Upper lobe of right lung (tissue), 1 donor: ENCODE measurements at regions not wholly inside any gene's neighbourhood (a gene's known extent, or its start where the extent isn't known, plus 50 kb on each side); places are given as distances from the start of the nearest gene placed in this dataset.

ENCODE experiments used
- ATAC-seq: fragments of 200-7000 bp; cut with Tn5 transposase; one replicate; pipeline ENCODE4 v1.9.1; 2020; ENCODE audit warnings: mild to moderate bottlenecking, moderate library complexity
- DNase-seq: peaks from one replicate; pipeline ENCODE4 v3.0.0-alpha.2; 2020
- H3K27ac ChIP-seq: fragments of 200-600 bp; one replicate; pipeline ENCODE4 v1.8.0; 2022
- H3K27me3 ChIP-seq: fragments of 200-600 bp; one replicate; pipeline ENCODE4 v1.8.0; 2022; ENCODE audit warnings: mild to moderate bottlenecking
- H3K36me3 ChIP-seq: fragments of 200-600 bp; one replicate; pipeline ENCODE4 v1.8.0; 2022
- H3K4me1 ChIP-seq: fragments of 200-600 bp; one replicate; pipeline ENCODE4 v1.8.0; 2022
- H3K4me3 ChIP-seq: fragments of 200-600 bp; one replicate; pipeline ENCODE4 v1.8.0; 2022; ENCODE audit warnings: mild to moderate bottlenecking
- H3K9me3 ChIP-seq: fragments of 200-600 bp; one replicate; pipeline ENCODE4 v1.8.0; 2022
- intact Hi-C: fragments of 100-400 bp; cut with DNase I; formaldehyde crosslinking; loops from one replicate; pipeline ENCODE4 v1.11.0; 2022
- TF ChIP-seq, protein P1 (sequence below): fragments of 200-600 bp; IDR thresholded peaks from one replicate; pipeline ENCODE4 v1.8.0; 2022; ENCODE audit warnings: antibody characterized with exemption
- donor health status: DM: no; HTN: yes; CAD: no; lungs with severe emphysema.

DNA sequence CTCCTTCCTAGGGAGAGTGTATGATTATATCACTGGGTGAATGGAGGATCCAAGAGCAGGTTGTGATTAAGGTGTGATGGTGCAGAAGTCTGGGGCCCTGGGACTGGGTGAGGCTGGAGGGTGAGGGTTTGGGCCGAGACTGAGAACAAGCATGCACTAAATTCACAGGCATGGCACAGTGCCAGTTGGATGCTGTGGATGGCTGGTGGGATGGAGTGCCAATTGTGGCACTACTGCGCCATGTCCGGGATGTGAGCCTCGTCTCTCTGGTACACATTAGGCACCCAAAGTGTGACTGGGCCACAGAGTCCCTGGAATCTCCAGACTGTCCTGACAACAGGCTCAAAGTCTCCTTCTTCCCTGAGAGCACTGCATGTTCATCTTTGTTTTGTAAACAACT is 208.1 kb downstream of the EMX2 start:
- H3K4me3 ChIP-seq: no peak overlapping the region
- H3K27ac ChIP-seq: no peak overlapping the region
- DNase-seq: no peak
- no peaks in the 10 kb centered on the region for H3K27me3 ChIP-seq
- ATAC-seq: no peak
- H3K9me3 ChIP-seq: no peaks in the 10 kb centered on the region
- H3K36me3 ChIP-seq: no peaks in the 10 kb centered on the region
- TF ChIP-seq, protein P1, sequence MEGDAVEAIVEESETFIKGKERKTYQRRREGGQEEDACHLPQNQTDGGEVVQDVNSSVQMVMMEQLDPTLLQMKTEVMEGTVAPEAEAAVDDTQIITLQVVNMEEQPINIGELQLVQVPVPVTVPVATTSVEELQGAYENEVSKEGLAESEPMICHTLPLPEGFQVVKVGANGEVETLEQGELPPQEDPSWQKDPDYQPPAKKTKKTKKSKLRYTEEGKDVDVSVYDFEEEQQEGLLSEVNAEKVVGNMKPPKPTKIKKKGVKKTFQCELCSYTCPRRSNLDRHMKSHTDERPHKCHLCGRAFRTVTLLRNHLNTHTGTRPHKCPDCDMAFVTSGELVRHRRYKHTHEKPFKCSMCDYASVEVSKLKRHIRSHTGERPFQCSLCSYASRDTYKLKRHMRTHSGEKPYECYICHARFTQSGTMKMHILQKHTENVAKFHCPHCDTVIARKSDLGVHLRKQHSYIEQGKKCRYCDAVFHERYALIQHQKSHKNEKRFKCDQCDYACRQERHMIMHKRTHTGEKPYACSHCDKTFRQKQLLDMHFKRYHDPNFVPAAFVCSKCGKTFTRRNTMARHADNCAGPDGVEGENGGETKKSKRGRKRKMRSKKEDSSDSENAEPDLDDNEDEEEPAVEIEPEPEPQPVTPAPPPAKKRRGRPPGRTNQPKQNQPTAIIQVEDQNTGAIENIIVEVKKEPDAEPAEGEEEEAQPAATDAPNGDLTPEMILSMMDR: no peak
- intact Hi-C loops: no loop called here
- H3K4me1 ChIP-seq: no peaks in the 10 kb centered on the region

DNA sequence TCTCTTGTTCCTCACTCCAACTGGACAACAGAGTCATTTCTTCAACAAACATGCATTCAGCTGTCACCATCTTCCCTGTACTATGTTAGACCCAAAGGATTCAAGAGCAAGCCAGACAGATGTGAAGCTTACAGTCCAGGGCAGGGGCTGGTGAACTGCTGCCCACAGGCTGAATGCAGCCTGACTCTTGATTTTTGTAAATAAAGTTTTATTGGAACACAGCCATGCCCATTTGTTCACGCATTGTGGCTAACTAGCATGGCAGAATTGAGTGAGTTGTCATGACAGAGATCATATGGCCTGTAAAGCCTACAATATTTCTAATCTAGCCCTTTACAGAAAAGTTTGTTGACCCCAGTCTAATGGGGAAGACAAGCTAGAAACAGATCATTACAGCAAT is 208.7 kb downstream of the EMX2 start:
- Histone ChIP-seq H3K4me3 (no peak overlapping the region), H3K36me3 (no peaks in the 10 kb centered on the region), H3K27me3 (no peaks in the 10 kb centered on the region), H3K27ac (no peak overlapping the region), H3K4me1 (no peaks in the 10 kb centered on the region), H3K9me3 (no peaks in the 10 kb centered on the region)
- intact Hi-C loops: no loop called here
- DNase-seq (no peak), ATAC-seq (no peak)
- TF ChIP-seq, protein P1: no peak

DNA sequence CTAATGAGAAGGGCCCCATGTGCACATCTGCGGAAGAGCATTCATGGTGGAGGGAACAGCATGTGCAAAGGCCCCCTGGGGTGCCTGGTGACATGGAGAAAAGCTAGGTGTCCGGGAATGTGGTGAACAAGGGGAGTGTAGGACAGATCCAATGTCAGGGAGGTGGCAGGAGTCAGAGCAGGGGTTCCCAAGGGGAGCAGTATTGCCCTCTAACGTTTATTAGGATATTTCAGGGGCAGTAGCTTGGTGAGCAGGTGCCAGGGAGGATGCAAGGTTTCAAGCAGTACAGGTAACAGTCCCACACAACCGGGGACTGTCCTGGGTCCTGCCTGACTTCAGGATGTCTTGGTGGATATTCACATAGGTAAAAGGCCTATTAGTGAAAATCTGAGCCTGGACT is 209.6 kb downstream of the EMX2 start:
- no peaks in the 10 kb centered on the region for H3K9me3 ChIP-seq
- no peaks in the 10 kb centered on the region for H3K36me3 ChIP-seq
- no peaks in the 10 kb centered on the region for H3K27me3 ChIP-seq
- H3K4me3 ChIP-seq: no peak overlapping the region
- intact Hi-C loops: no loop called here
- TF ChIP-seq, protein P1: no peak
- no peaks in the 10 kb centered on the region for H3K4me1 ChIP-seq
- H3K27ac ChIP-seq: no peak overlapping the region
- DNase-seq: no peak
- no peak for ATAC-seq

DNA sequence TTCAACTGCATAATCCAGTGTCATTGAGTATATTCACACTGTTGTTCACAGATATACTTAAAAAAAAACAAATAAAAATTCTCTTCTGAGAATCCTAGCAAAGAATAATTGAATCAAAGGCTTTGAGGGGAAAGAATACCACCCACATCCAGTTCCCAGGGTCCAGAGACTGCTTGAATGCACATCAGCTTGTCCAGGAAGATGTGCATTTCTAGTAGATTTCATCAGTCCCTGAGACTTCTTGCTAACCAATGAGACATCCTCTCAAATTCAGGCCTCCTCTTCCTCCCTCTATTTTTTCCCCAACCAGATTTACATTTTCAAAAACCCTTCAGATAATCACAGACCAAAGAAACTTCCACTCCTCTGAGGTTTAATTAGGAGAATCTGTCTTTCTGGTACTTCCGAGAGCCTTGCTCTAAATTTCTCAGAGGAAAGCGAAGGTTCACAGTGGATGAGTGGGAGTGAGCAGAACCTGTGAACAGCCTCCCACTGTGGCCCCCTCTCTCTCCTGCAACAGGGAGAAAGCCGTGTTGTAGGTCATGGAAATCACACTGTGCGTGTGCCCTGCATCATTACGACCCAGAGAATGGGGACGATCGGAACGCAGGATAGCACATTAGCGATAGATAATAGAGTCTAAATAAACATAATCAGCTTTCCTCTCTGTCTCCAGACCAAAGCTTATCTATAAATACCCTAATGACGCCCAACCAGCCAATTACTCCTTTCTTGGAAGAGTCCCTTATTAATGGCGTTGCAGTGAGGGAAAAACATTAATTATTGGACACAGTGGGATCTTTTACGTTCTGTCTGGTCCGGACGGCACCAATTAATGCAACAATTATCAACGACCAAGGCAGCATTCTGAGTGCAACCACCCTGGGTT is 212.5 kb downstream of the EMX2 start:
- DNase-seq: no peak
- H3K9me3 ChIP-seq: no peaks in the 10 kb centered on the region
- H3K27me3 ChIP-seq: no peaks in the 10 kb centered on the region
- TF ChIP-seq, protein P1: no peak
- H3K36me3 ChIP-seq: no peaks in the 10 kb centered on the region
- ATAC-seq: no peak
- no peak overlapping the region for H3K4me3 ChIP-seq
- intact Hi-C loops: no loop called here
- H3K4me1 ChIP-seq: no peaks in the 10 kb centered on the region
- no peak overlapping the region for H3K27ac ChIP-seq

DNA sequence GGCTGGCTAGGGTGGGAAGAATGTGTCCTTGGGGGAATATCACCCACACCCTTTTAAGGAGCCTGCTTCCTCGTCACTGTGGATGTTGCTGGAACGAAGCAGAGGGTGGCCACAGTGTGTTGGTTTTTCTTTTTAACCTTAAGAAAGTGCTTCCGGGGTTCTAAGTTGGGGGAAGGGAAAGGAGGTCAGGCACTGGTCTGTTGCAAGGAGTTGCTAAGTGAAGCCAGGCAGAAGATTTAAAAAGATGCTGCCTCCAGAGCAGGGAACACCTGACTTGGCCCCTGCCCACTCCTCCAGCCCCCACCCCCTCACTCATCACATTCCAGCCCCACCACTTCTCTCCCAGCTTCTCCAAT is 213.1 kb downstream of the EMX2 start:
- TF ChIP-seq, protein P1: no peak
- intact Hi-C loops: no loop called here
- no peaks in the 10 kb centered on the region for H3K4me1 ChIP-seq
- no peaks in the 10 kb centered on the region for H3K27me3 ChIP-seq
- no peak for ATAC-seq
- no peak for DNase-seq
- H3K36me3 ChIP-seq: no peaks in the 10 kb centered on the region
- H3K27ac ChIP-seq: no peak overlapping the region
- no peak overlapping the region for H3K4me3 ChIP-seq
- H3K9me3 ChIP-seq: no peaks in the 10 kb centered on the region
